HG03066 (cell line): ENCODE measurements at regions not wholly inside any gene's neighbourhood (a gene's known extent, or its start where the extent isn't known, plus 50 kb on each side); places are given as distances from the start of the nearest gene placed in this dataset.

Experiments
- ATAC-seq: cut with Tn5 transposase; IDR thresholded peaks from one replicate; pipeline ENCODE4 v1.9.1; 2021; ENCODE audit warnings: low read depth; ENCODE audit not compliant: unreplicated experiment

DNA sequence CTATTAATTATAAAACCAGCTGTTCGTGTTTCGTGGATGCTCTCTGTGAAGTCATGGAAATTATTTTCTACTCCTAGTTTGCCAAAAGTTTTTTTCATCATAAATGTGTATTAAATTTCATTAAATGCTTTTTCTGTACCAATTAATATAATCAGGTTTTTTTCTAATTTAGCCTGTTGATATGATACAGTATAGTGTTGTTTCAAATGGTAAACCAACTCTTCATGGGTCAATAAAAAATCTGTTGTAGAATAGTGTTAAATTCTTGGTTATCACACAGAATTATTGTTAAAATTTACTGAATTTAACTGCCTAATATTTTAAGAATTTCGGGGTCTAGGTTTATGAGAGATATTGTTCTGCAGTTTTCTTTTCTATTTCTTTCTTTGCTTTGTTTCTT is 505.9 kb upstream of the MANEA start:
- ATAC-seq: no peak

DNA sequence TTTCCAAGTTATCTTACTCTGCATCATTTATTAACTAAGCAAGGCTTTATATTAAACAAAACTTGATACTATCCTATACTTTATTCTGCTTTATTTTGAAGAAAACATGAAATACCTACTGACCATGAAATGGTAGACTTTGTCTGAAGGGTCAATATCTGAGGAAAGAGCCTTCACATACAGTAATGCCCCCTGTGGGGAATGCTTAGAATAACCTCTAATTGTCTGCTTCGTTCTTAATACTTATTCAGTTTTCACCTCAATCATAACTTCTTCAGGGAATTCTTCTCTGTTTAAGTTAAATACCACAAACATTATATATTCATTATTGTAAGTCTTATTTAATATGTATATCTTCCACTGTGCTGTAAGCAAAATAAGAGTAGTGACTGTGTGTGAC is 498.9 kb upstream of the MANEA start:
- ATAC-seq: no peak

DNA sequence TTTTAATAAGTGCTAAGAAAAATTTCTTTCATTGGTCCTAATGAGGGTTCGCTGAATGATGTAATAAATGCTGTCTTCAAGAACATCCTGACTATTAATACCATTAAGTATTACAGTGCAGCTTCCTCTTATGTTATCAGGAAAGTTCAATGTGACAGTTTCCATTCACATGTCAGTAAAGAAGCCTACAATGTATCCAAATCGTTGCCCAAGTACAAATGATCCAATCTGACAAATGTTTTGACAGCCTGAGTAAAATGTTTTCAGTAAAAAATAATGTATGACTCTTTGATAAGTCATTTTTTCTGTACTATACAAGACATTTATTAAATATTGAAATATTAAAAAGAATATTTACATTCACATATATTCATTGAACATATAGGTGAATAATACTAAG is 496.1 kb upstream of the MANEA start:
- ATAC-seq: no peak

DNA sequence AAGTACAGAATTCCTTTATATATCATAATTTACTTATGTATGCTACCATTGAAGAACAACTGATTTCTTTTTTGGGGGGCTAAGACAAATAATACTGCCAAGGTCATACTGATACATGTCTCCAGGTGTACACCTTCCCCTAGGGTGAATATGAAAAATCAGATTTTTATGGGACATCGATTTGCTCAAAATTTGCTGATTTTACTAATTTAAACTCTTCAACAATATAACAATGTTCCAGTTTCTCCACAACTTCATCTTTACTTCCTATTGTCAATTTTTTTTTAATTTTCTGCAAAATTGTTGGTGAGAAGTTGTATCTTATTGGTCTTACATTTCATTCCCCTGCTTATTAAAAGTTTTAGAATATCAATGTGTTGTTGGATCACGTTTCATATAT is 495.4 kb upstream of the MANEA start:
- ATAC-seq: no peak

DNA sequence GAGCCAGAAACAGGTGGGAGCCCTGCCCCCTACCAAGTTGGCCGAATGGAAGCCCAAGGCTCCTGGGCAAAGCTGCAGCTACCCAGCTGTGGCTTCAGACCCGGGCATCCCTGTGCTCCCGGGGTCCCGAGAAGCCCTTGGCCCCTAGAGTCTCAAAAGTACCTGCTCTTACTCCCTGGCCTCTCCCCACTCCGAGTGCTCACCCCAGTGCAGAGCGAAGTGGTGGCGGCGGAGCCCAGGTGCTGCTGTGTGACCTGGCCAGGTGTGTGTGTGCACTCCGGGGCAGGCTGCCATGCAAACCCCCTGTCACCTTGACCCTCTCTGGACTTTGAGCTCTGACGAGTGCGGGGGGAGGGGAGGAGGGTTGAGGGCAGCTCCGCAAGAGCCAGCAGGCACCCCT is 493.8 kb upstream of the MANEA start:
- ATAC-seq: no peak

DNA sequence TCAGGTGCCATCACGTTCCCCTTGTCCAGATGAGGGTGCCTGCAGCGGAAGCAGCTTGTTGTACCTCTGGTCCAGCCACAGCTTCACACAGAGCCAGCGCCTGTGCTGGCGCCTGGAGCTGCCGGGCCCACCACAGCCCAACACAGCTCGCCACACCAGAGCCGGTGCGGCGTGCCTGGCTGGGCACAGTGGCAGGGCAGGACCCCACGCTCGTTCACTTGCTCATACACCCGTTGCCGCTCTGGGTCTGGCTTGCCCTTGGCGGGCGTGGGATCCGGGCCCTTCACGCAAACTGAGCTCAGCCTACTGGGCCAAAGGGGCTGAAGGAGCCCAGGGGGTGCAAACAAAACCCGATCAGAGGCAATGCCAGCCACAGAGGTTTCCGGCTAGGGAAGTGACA is 492.5 kb upstream of the MANEA start:
- ATAC-seq: no peak

DNA sequence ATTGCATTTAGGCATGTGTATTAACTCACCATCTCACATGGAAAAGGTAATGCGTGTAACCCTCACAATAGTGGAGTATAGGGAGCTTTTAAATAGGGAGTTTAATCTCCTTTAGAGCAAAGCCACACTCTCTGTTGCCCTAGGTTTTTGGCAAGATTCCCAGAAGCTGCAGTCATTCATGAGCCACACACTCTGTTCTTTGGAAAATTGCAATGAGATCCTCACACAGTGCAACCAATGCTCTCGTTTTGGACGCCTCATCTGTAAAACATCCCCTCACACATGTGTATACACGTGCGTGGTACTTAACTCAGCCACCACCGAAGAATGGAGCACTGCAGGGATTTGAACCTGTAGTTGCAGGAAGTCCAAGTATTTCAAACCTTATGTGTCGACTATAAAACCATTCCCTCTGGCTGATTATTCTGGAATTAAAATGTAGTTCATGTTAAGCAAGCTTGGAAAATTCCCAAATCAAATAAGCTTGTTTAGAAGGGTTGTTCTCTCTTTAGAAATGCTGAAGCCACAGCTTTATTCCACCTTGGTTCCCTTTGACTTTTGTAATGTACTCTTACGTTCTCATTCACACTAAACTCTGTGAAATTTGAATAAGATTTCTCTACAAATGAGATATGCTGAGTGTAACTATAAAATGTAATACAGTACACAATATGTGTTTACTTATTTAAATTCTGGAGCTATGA is 489.8 kb upstream of the MANEA start:
- ATAC-seq: no peak

DNA sequence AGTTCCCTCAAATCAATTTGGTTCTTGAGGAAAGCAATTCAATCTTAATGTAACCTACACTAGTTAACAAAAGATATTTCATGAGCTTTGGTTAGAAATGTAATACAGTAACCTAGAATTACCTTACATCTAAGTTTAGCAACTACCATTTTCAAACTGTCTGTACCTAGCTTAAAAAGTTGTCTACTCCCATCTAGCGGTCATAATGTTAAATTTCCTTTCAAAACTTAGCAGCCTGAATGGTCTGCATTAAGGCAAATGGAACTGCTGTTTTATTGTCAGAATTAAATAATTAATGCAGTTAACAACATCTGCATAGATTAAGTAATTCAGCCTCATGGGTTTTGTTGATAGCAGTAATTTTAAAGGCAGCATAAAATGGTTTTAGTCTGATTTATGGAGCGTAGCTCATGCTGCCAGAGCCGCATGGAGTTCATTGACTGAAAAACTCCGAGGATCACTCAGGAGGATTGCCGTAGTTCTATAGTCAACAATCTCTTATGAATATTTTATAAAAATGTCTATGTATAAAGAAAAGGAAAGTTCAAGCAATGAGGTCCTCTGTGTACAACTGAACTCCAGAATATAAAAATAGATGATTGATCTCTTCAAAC is 485.4 kb upstream of the MANEA start:
- peak; percentile 77 for ATAC-seq

DNA sequence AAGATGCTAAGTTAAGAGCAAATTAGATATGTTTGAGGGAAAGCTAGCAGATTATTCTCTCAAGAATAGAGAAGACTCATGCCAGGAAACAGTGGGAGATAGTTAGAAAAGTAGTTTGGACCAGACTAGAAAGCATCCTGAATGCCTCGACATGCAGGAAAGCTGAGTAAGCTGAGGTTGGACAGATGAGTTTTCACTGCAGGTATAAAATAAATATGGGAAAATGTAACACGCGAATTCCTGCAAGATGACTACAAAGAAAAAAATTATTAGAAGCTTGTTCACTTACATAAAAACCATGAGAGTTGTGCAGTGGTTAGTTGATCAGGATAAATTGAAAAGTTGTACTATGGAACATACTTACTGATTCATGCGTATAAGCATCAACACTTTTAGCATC is 484.2 kb upstream of the MANEA start:
- ATAC-seq: no peak

DNA sequence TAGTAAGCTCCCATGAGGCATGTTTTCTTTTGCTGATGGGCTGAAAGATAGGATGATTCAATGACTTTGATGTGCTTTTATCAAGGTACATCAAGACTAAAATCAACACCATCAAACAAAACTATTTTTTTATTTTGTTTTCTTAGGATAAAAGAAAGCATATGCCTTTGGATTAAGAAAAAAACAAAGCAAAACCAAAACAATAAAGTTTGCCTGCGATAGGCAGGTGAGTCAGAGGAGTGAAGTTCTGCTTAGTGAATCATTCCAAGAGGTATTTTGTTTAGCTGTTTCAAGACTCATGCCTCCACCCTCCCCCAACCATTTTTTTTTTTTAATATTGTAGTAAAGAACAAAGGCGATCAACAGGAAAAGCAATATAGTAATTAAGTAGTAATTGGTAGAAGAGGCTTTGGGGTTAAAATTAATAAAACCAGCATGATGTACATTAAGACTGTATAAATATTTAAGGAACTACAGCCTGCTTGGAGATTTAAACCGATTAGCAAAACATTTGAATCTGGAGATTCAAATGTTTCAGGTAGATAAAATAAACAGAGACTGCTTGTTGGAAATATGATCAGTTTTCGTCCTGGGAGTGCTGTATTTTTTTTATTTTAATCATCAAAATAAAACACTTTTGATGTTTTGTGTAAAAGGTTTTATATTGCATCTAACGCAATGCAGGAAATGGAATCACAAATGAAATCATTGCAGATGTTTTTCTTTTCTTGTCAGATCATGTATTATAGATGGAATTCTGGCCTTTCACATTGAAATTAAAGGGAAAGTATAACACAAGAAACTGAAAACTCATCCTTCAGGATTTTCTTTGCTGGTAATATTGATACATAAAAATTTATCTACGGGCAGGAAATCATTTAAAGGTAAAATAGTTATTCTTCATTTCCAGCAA is 482.3 kb upstream of the MANEA start:
- no peak for ATAC-seq

DNA sequence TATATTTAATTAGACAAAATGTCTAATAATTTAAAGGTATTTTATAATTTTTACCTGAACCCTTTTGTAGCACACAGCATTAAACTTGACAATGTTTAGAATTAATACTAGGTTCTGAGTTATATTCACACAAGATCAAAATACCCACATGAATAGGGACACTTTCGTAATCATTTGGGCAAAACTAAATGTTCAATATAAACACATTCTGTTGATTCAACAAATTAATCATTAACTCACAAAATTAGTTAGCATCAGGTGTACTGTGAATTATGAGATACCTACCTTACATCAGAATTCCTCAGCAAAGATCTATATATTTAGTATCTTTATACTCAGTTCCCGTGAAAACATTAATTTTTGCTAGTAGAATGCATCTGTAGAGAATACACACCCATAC is 481.5 kb upstream of the MANEA start:
- no peak for ATAC-seq

DNA sequence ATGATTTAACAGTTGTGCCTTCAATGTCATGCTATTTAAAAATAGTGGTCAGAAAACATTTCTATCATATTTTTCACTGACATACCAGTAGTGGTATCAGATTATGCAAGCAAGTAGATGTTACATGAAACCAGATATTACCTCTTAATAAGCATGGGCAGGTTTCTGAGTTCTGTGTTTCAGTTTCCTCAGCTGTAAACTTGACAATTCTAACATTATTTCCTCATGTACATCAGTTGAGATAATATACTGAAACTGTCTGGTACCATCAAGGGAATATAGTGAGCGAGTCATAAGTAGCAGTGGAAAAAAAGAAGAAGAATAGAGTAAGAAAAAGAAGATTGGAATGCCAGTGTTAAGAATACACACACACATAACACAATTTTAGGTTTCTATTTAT is 477.9 kb upstream of the MANEA start:
- ATAC-seq: no peak

DNA sequence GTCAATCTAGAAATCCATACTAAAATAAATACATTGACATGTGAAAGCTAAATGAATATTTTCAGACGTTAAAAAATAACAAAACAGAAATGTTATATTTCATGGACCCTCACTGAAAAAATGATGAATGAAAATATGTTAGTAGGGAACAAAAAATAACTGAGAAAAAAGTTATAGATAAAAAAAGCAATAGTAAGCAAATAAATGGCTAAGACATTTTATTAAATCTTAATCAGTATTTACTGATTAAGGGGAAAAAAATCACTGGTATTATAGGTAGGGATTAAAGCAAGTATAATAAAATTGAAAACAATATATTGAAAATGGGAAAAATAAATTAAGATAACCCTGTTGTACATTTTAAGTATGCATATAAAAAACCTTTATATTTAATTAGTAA is 468.1 kb upstream of the MANEA start:
- no peak for ATAC-seq

DNA sequence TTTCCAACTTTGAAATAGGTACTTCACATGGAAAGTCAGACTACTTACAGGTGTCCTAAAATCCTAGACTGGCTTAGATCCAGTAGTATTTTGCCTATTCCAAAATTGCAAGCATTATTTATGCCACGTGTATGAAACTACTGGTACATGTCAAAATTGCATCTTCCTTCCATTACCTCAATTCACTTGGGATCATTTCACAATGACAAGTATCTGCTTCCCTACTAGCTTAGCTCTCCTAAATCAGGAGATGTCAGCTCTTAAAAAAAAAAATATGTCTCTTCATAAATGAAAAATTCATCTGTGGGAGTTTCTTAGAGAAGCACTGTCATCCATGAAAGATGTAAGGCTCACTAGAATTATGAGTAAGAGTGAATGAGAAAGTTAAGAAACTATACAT is 466.6 kb upstream of the MANEA start:
- no peak for ATAC-seq

DNA sequence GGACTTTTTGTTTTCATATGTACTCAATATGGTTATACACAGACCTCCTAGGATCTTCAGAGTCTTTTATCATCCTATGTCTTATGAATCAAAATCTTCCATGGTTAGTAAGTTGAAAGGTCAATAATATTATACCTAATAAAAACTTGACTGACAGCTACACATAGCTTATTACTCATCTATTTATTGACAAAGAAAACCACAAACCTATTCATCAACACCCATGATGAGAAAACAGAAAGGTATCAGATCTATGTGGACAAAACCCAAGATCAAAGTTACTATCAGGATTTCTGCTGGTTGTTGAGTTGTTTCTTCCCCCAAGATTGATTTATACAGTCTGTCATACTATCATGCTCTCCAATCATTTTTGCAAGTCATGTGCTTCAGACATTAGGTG is 460.1 kb upstream of the MANEA start:
- no peak for ATAC-seq

DNA sequence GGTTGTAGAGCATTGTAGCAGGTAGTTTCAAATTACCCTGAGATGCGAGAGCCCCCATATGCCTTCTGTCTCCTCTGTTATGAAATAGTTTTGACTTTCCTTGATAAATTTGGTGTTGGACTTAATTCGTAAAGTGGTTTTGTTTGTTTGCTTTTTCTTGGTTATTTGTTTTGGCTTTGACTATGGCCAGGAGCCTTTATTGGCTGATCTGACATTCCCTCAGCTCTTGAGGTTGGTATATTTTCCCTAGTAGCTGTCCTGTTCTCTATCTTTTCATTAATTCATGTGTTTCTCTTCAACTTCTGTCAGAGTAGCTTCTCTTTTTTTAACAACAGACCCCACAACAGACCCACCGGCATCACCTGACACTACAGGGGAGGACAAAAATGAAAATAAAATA is 457.4 kb upstream of the MANEA start:
- no peak for ATAC-seq

DNA sequence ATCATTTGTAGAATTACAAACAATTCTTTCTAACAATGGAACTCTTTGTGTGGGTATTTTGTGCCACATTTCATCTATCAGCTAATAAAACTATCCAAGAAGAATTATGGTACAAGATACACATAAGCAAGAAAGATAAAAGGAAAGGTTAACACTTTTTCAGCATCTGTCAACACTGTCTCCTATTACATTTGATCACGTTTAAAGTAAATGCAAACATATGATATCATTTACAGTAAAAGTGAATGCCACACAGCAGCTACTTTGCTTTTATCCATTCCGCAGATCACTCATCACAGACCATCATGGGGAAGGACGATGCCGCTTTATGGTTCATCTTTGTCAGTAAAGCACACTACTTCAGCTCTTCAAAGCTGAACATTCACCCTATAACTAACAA is 456.4 kb upstream of the MANEA start:
- no peak for ATAC-seq

DNA sequence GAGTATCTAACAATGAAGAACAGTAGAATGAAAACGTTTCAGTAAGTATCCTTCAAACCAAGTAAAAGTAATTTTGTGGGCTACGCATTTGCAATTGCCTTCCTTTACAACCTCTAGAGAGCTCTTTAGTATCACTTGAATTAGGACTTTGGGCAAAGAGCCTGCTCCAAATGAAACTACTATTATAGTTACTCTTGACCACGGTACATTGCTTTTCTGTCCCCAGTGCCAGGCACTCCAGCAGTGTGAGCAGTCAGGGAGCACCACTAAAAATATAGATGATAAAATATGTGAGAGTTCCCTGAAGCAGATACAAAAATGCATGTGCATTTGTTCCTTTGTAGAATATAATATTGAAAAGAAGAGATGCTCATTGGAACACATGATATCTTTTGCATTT is 450.1 kb upstream of the MANEA start:
- ATAC-seq: no peak

DNA sequence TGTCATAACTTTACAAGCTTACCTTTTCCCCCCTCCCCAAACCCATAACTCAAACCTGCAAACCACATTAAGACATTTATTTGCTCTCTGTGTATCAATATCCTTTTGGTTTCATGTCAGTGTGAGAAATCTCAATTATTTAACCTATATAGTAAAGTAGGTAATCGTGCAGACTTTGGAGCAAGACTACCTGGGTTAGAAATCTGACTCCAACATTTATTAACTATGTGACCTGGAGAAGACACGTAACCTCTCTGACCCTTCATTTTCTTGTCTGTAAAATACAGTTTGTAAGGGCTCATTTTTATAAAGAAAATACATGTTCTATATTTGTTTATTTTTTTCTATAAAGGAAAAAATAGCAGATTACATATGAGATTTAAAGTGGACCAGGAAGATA is 448.9 kb upstream of the MANEA start:
- ATAC-seq: no peak

DNA sequence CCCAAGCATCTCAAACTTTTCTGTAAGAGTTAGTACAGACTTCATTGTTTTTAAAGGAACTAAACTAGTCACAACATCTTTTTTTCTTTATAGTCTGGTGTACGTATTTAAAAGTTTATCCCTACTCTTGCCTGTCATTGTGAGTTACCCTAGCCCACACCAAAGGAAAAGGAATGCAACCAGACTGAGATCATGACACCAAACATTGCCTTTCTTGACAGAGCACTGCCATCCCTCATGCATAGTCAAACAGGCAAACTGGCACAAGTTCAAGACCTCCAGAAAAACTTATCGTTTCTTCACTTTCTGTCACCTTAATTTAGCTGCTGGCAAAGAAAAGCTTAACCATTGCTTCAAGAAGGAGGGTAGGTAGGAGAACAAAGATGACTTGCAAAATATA is 448.4 kb upstream of the MANEA start:
- ATAC-seq: no peak

DNA sequence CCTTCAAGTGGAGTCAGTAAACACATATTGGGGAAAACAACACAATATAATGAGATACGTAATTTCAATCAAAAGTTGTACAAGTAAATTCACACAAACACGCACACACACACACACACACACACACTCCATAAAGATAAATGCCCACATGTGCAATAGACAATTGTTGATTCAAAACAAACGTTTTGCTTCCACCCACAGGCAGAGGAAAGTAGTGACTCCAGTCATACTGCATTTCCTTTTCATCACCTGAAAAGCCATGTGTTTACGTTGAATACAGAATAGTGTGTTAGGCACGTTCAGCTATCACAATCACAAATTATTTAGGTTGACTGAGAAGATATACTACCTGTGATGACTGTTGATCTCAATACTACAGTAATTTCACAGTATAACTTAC is 443.8 kb upstream of the MANEA start:
- ATAC-seq: no peak

DNA sequence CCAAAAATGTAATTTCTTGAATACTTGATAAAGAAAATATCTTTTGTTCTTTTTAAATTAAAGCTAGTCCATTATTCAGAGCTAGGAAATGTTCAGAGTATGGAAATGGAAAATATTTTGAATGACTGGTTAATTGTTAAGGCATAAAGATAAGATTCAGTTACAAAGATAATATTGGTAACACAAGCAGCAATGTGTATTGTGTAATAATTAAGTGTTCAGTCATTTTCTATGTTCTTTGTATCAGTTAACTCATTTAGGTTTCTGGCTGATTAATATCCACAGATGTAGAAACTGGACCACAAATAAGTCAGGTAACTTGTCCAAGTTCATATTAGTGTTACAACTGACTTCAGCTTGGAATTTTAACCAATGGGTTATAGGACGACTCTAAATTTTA is 442.2 kb upstream of the MANEA start:
- ATAC-seq: no peak
